ENCODE measurements at regions not wholly inside any gene's neighbourhood (a gene's known extent, or its start where the extent isn't known, plus 50 kb on each side); places are given as distances from the start of the nearest gene placed in this dataset.

GRCh38 chr10:63718421-63718820, 197.2 kb downstream of the REEP3 start:
- TF ChIP-seq CTCF (IDR thresholded peaks at IDR 0.05) (no peak), POLR2A (IDR thresholded peaks at IDR 0.05) (no peak)

Measured in esophagus squamous epithelium (tissue), 4 donors.